HG02973 (cell line): ENCODE measurements at regions not wholly inside any gene's neighbourhood (a gene's known extent, or its start where the extent isn't known, plus 50 kb on each side); places are given as distances from the start of the nearest gene placed in this dataset.
"Not testable (repeated sequence)": the region's sequence is repeated elsewhere in the genome, so short reads cannot be mapped to it uniquely, and the experiment has no call there.

Experiments used
- ATAC-seq: cut with Tn5 transposase; IDR thresholded peaks from one replicate; pipeline ENCODE4 v1.9.1; 2021; ENCODE audit warnings: moderate library complexity; ENCODE audit not compliant: unreplicated experiment

- no peak for ATAC-seq
Measured at GRCh38 chr21:31609081-31609480, 50.4 kb upstream of the SOD1 start.

DNA sequence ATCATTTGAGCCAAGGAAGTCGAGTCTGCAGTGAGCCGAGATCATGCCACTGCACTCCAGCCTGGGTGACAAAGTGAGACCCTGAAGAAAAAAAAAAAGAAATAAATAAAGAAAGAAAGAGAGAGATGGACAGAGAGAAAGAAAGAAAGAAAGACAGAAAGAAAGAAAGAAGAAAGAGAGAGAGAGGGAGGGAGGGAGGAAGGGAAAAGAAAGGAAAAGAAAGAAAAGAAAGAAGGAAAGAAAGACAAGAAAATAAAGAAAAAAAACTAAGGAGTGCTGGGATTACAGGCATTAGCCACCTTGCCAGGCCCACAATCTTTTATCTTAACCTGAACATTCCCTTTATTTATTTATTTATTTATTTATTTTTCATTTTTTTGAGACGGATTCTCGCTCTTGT lies 51.7 kb upstream of the SOD1 start:
- no peak for ATAC-seq

DNA sequence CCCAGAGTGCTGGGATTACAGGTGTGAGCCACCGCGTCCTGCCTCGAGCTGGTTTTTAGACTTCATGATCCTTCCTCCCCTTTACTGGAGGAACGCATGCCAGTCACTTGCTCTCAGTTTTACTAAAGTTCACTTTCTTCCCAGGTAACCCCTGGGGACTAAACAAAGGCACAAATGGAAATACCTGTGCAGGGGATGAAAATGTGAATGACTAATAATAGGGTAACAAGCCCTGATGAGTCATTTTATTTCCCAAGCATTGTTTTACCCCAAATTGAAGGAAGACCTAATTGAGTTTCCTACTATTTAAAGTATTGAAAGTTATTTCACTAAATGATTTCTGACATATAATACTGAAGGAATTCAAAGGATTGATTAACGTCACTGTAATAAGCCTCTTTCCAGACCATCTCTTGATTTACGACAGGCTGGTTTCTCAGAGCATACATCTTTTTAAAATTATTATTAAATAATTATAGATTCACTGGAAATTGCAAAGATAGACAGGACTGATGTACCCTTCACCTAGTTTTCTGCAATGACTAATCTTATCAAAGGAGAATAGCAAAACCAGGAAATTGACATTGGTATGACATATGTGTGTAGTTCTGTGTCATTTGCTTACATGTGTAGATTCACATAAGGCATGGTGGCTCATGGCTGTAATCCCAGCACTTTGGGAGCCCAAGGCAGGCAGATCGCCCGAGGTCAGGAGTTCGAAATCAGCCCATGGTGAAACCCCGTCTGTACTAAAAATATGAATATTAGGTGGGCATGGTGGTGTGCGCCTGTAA lies 53.2 kb upstream of the SOD1 start:
- ATAC-seq, result no peak

DNA sequence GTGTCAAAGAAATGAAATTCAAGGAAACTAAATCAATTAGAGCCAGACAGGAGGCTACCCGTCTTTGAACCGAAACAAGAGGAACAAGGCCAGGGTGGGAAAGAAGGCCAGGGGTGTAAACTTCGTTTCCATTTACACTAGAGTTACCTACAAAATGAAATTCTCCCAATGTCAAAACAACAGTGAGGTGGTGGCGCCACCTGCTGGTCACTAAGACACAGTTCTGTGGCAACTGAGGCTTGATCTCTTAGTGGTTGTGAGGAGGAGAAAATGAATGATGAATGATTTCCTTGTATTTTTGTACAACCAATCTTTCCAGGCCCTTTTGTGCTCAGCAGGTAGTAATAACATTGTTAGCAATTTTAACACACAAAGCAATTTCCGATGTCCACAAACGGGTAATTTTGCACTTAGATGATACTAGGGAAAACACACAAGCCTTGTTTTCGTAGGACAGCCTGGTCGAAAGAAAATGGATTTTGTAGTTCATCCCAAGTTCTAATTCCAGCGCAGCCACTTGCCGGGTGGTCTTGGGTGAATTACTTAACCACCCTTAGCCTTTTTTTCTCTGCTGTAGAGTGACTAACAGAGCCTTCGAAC lies 54.8 kb upstream of the SOD1 start:
- no peak for ATAC-seq

DNA sequence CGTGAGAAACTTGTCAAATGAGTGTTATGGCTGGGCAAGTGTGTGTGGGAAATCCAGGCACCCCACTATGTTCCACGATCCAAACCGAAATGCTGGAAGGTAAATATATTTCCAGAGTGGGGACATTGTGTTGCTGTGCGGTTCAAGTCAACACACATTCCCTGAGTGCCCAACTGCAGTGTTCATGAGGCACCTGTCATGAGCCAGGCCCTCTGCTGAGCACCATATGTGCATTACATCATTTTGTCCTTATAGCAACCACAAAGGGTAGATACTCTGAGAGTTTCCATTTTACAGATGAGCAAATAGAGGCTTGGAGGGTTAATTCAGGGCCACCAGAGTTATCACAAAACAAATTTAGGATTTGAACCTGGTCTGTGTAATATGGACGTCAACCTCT lies 59.9 kb upstream of the SOD1 start:
- ATAC-seq, result no peak

DNA sequence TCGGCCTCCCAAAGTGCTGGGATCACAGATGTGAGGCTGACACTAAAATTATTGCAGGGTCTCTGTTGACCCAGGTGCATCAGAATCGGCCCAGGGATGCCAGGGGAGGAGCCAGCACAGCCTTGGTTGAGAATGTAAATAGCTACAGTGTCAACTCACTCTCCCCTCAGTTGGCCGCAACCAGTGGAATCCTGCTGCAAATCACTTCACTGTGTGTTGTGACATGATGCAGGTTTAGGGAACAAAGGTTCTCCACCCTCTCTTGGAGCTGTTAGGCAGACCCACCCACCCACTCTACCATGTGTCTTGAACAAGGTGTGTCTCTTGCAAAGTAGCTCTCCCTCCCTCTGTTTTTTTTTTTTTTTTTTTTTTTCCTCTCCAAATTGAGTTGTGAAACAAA lies 60.5 kb upstream of the SOD1 start:
- ATAC-seq, result no peak

- no peak for ATAC-seq
Measured at GRCh38 chr21:31597683-31598082, 61.8 kb upstream of the SOD1 start.

DNA sequence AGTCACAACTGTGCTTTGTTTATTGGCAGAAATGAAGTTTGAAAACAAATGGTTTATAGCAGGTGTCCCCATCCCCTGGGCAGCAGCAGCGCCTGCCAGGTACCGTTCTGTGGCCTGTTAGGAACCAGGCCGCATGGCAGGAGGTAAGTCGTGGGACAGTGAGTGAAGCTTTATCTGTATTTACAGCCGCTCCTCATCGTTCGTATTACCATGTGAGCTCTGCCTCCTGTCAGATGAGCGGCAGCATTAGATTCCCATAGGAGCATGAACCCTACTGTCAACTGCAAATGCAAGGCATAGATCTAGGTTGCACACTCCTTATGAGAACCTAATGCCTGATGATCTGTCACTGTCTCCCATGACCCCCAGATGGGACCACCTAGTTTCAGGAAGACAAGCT lies 63.4 kb upstream of the SOD1 start:
- no peak for ATAC-seq

DNA sequence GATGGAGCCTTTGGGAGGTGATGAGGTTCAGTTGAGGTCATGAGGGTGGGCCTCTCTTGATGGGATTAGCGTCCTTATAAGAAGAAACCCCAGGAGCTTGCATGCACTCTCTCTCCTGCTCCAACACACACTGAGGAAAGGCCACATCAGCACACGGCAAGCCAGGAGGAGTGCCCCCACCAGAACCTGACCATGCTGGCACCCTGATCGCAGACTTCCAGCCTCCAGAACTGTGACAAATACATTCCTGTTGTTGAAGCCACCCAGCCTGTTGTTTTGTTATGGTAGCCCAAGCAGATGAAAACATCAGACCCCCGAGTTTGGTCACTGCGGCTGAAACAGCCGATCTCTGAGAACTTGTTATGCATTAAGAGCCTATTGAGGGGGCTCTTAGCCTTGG lies 64.8 kb upstream of the SOD1 start:
- ATAC-seq, result no peak

- ATAC-seq, result no peak
Measured at GRCh38 chr21:31594279-31594678, 65.2 kb upstream of the SOD1 start.

GRCh38 chr21:31592963-31593560 lies 66.4 kb upstream of the SOD1 start:
- ATAC-seq, result no peak

DNA sequence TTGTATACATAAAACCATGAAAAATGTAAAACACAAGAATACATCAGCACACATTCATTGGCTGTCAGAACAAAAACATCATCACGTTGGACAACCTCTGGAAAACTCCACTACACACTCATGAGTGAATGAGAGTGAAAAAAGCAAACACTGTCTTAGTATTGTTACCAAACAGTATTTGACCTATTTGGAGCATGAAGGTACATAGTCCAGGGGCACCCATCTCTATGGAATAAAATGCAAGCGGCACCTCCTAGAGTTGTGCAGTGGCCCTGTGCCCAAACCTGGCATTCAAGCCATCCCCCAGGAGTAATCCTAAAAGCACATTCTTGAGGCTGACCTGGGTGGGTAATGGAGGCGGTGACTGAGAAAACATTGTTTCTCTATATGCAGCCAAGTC lies 67.0 kb upstream of the SOD1 start:
- ATAC-seq, result no peak

- no peak for ATAC-seq
Measured at GRCh38 chr21:31589820-31590219, 69.7 kb upstream of the SOD1 start.

DNA sequence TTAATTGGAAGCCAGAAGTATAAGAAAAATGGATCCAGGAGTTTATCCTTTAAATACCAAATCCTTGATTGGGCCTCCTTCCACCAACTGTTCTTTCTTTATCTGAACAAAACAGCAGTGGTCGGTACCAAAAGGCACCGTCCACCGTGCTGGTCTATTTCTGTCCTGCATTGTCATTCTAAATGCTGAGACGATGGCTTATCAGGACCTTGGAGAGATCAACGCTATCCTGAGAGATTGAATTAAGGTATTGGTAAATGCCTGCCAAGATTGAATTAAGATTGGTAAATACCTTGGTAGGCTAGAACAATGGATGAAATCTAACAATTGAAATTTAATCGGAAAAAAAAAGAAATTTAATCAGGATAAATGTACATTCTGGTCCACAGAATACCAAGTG lies 73.4 kb upstream of the SOD1 start:
- ATAC-seq, result no peak

DNA sequence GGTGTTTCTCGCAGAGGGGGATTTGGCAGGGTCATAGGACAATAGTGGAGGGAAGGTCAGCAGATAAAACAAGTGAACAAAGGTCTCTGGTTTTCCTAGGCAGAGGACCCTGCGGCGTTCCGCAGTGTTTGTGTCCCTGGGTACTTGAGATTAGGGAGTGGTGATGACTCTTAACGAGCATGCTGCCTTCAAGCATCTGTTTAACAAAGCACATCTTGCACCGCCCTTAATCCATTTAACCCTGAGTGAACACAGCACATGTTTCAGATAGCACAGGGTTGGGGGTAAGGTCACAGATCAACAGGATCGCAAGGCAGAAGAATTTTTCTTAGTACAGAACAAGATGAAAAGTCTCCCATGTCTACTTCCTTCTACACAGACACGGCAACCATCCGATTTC lies 75.6 kb upstream of the SOD1 start:
- ATAC-seq, result not testable (repeated sequence)

DNA sequence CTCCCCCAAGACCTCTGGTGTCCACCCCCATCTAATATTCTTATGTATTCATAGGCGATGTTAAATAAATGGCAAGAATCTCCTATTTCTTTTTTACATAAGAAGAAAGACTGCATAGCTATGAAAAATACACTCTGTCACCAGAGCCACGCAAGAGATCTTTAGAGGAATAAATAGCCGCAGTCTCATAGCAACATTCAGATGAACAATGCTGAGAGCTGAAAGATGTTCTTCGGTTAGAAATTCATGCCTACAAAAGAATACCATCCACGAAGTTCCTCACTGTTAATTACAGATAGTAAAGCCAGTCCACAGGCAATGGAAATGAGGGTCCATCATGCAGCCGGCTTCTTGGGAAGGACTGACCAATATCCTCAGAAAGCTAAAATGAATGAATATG lies 76.0 kb upstream of the SOD1 start:
- ATAC-seq, result no peak

GRCh38 chr21:31580866-31581276 lies 78.6 kb upstream of the SOD1 start:
- ATAC-seq, result no peak

DNA sequence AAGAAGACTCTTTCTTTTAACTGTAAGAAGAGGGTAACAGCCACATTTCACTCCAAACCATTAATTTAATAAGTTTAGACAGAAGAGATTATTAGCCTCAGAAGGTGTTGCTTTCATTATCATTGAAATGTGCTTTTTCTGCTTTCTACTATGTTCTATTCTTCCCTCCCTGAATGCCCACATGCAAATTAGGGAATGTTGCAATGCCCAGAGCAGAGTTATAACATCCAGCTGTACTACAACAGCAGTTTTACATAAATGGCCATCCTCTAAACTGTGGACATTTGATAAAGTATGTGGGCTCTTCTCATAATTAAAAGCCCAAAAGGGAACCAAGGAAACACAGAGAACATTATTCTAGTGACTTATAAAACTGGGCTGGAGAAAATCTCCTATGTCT lies 82.2 kb upstream of the SOD1 start:
- no peak for ATAC-seq

DNA sequence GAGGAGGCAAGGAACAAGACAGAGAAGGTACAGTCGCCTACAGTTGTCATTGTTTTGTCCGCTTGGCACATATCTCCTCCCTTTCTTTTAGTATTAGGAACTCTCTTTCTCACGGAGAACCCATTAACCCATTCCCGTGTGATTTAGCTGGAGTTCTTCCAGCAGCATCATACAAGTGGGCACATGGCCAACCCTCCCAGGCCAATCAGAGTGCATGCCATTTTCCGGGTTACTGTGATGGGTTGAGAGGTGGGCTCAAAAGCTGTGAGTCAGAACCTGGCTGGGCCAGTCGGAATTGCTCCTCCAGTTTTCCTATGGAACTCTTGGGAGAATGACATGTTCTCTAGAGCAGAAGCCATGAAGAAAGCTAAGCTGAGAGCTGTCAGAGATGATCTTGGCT lies 83.1 kb upstream of the SOD1 start:
- ATAC-seq, result no peak

DNA sequence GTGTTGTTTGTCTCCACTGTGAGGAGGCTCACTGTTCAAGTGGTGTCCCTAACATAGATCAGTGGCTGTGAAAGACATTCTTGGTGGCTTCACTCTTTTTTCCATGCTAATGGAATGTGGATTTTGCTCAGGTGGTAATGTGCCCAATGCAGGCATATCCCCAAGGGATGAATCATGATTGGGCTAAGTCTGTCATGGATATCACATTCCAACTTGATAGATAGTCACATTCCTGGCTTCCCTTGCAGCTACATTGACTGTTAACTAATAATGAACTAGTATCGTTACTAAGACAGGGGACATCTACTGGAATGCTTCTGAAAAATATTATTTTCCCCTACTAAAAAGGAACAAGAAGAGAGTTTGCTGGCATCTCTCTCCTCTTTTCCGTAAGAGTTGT lies 86.3 kb upstream of the SOD1 start:
- ATAC-seq, result no peak

- no peak for ATAC-seq
Measured at GRCh38 chr21:31571879-31572278, 87.6 kb upstream of the SOD1 start.

- no peak for ATAC-seq
Measured at GRCh38 chr21:31570824-31571566, 88.5 kb upstream of the SOD1 start.
